ENCODE measurements at regions not wholly inside any gene's neighbourhood (a gene's known extent, or its start where the extent isn't known, plus 50 kb on each side); places are given as distances from the start of the nearest gene placed in this dataset.

DNA sequence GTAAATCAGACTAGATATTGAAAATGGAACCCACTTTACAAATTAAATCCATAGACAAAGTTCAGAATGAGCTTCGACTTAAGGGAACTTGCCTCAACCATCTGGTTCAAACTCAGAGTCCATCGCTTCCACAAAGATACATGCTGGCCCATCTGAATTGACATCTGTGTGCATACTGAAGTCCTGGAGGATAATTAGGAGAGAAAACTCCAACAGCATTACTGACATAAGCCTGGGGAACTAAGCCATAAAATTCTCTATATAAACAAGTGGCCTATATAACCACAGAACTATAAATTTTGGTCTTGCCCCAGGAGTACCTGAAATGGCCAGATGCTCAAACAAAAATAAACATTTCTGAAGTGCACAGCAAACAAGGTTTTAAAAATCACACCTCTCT lies 94.4 kb downstream of the IZUMO3 start:
- TF ChIP-seq, protein P1, sequence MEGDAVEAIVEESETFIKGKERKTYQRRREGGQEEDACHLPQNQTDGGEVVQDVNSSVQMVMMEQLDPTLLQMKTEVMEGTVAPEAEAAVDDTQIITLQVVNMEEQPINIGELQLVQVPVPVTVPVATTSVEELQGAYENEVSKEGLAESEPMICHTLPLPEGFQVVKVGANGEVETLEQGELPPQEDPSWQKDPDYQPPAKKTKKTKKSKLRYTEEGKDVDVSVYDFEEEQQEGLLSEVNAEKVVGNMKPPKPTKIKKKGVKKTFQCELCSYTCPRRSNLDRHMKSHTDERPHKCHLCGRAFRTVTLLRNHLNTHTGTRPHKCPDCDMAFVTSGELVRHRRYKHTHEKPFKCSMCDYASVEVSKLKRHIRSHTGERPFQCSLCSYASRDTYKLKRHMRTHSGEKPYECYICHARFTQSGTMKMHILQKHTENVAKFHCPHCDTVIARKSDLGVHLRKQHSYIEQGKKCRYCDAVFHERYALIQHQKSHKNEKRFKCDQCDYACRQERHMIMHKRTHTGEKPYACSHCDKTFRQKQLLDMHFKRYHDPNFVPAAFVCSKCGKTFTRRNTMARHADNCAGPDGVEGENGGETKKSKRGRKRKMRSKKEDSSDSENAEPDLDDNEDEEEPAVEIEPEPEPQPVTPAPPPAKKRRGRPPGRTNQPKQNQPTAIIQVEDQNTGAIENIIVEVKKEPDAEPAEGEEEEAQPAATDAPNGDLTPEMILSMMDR (IDR thresholded peaks at IDR 0.05) = no peak
- TF ChIP-seq POLR2A (IDR thresholded peaks at IDR 0.05) = no peak
